Esophagus muscularis mucosa (tissue), 4 donors: ENCODE measurements at regions not wholly inside any gene's neighbourhood (a gene's known extent, or its start where the extent isn't known, plus 50 kb on each side); places are given as distances from the start of the nearest gene placed in this dataset.

Source experiments
- DNase-seq: peaks from one replicate; pipeline ENCODE4 v3.0.0-alpha.2; 2017; ENCODE audit errors: extremely low spot score
- H3K27ac ChIP-seq, 4 donors: fragments of 200-600 bp; sonication (generic); replicated peaks in 1 of 4; 1 replicate in 3 of 4; 2 replicates in 1 of 4; pipeline ENCODE4 v1.5.1; 2016 to 2019; ENCODE audit warnings: mild to moderate bottlenecking in 1 of 4
- H3K27me3 ChIP-seq, 4 donors: fragments of 200-600 bp; sonication (generic); one replicate each; pipeline versions ENCODE4 v1.5.1 to v1.6.0; 2016 to 2019
- H3K36me3 ChIP-seq, 4 donors: fragments of 200-600 bp; sonication (generic); one replicate each; pipeline ENCODE4 v1.5.1; 2016 to 2019
- H3K4me1 ChIP-seq, 4 donors: fragments of 200-600 bp; sonication (generic); one replicate each; pipeline ENCODE4 v1.5.1; 2016 to 2019
- H3K4me3 ChIP-seq, 4 donors: fragments of 200-600 bp; sonication (generic); 1 replicate in 2 of 4; 2 replicates in 2 of 4; pipeline ENCODE4 v1.5.1; 2016 to 2019; ENCODE audit warnings: mild to moderate bottlenecking in 4 of 4, moderate library complexity in 1 of 4
- H3K9me3 ChIP-seq, 4 donors: fragments of 200-600 bp; sonication (generic); 1 replicate in 3 of 4; 2 replicates in 1 of 4; pipeline ENCODE4 v1.5.1; 2016 to 2019
- CTCF ChIP-seq, 3 experiments: fragments of 200-600 bp in 2 of 3; fragments of 450-650 bp in 1 of 3; sonication (generic) in 2 of 3; IDR thresholded peaks; one replicate each; pipeline ENCODE4 v1.5.1; 2017 to 2019; ENCODE audit warnings: antibody characterized with exemption in 3 of 3, mild to moderate bottlenecking in 2 of 3, moderate library complexity in 1 of 3
- EP300 ChIP-seq: sonication (generic); formaldehyde crosslinking; IDR thresholded peaks from one replicate; pipeline ENCODE4 v1.6.1; 2017; ENCODE audit warnings: antibody characterized with exemption
- POLR2A ChIP-seq: fragments of 450-650 bp; IDR thresholded peaks from one replicate; pipeline ENCODE4 v1.6.1; 2017; ENCODE audit warnings: antibody characterized with exemption, moderate library complexity, mild to moderate bottlenecking, low read depth
- POLR2AphosphoS5 ChIP-seq, 2 donors: sonication (generic); formaldehyde crosslinking; IDR thresholded peaks; one replicate each; pipeline ENCODE4 v1.6.1; 2017; ENCODE audit warnings: antibody characterized with exemption in 2 of 2
- WGBS: methylation state at CpG from one replicate; pipeline ENCODE4 v1.1.5; 2018; 5-methylcytosine and 5-hydroxymethylcytosine counted together
- intact Hi-C: fragments of 100-400 bp; cut with DNase I; formaldehyde crosslinking; loops from one replicate; pipeline ENCODE4 v1.15.1; 2023

GRCh38 chr5:35440409-35440808, 177.3 kb upstream of the SPEF2 start:
- no peak for DNase-seq
- Histone ChIP-seq H3K9me3 (no peaks in the 10 kb centered on the region), H3K27ac (no peak overlapping the region), H3K27me3 (no peaks in the 10 kb centered on the region), H3K36me3 (no peaks in the 10 kb centered on the region), H3K4me1 (no peaks in the 10 kb centered on the region), H3K4me3 (no peak overlapping the region)
- WGBS: 82% methylated on average over 2 of the region's 2 CpGs
- no peak for TF ChIP-seq EP300
- intact Hi-C loops: no loop called here

GRCh38 chr5:35438786-35439185, 178.9 kb upstream of the SPEF2 start:
- intact Hi-C loops: no loop called here
- DNase-seq: no peak
- H3K4me3 ChIP-seq: no peak overlapping the region
- no peaks in the 10 kb centered on the region for H3K9me3 ChIP-seq
- TF ChIP-seq EP300 (no peak), POLR2A (no peak), CTCF (IDR thresholded peaks at IDR 0.05) (no peak), POLR2AphosphoS5 (IDR thresholded peaks at IDR 0.05) (no peak)
- H3K36me3 ChIP-seq: no peaks in the 10 kb centered on the region
- H3K27me3 ChIP-seq: no peaks in the 10 kb centered on the region
- WGBS: 66% methylated on average over 2 of the region's 2 CpGs
- H3K27ac ChIP-seq: no peak overlapping the region
- no peaks in the 10 kb centered on the region for H3K4me1 ChIP-seq

GRCh38 chr5:35438288-35438687, 179.4 kb upstream of the SPEF2 start:
- Histone ChIP-seq H3K36me3 (no peaks in the 10 kb centered on the region), H3K27ac (no peak overlapping the region), H3K4me1 (no peaks in the 10 kb centered on the region), H3K9me3 (no peaks in the 10 kb centered on the region), H3K4me3 (no peak overlapping the region), H3K27me3 (no peaks in the 10 kb centered on the region)
- 79% methylated on average over 1 of the region's 1 CpG for WGBS
- intact Hi-C loops: no loop called here
- DNase-seq: no peak
- TF ChIP-seq POLR2AphosphoS5 (IDR thresholded peaks at IDR 0.05) (no peak), EP300 (no peak), CTCF (IDR thresholded peaks at IDR 0.05) (no peak), POLR2A (no peak)

GRCh38 chr5:35436400-35437057, 181.1 kb upstream of the SPEF2 start:
- Histone ChIP-seq H3K27me3 (no peaks in the 10 kb centered on the region), H3K27ac (no peak overlapping the region), H3K4me3 (no peak overlapping the region), H3K9me3 (no peaks in the 10 kb centered on the region), H3K4me1 (no peaks in the 10 kb centered on the region), H3K36me3 (no peaks in the 10 kb centered on the region)
- 74% methylated on average over 6 of the region's 6 CpGs for WGBS
- no peak for TF ChIP-seq POLR2A
- TF ChIP-seq POLR2AphosphoS5 (IDR thresholded peaks at IDR 0.05): no peak
- TF ChIP-seq EP300: no peak
- TF ChIP-seq CTCF (IDR thresholded peaks at IDR 0.05): peak in 2 of 3 experiments; percentile 10 to 16
- intact Hi-C loops: no loop called here
- no peak for DNase-seq

GRCh38 chr5:35430381-35431162, 187.1 kb upstream of the SPEF2 start:
- TF ChIP-seq EP300 (no peak), POLR2A (no peak), POLR2AphosphoS5 (IDR thresholded peaks at IDR 0.05) (no peak), CTCF (IDR thresholded peaks at IDR 0.05) (no peak)
- H3K4me3 ChIP-seq: no peak overlapping the region
- H3K4me1 ChIP-seq: no peaks in the 10 kb centered on the region
- no peaks in the 10 kb centered on the region for H3K27me3 ChIP-seq
- H3K27ac ChIP-seq: no peak overlapping the region
- no peaks in the 10 kb centered on the region for H3K36me3 ChIP-seq
- no peaks in the 10 kb centered on the region for H3K9me3 ChIP-seq
- no peak for DNase-seq
- WGBS: 55% methylated on average over 5 of the region's 5 CpGs
- intact Hi-C loops: no loop called here
